ENCODE measurements at regions not wholly inside any gene's neighbourhood (a gene's known extent, or its start where the extent isn't known, plus 50 kb on each side); places are given as distances from the start of the nearest gene placed in this dataset.

DNA sequence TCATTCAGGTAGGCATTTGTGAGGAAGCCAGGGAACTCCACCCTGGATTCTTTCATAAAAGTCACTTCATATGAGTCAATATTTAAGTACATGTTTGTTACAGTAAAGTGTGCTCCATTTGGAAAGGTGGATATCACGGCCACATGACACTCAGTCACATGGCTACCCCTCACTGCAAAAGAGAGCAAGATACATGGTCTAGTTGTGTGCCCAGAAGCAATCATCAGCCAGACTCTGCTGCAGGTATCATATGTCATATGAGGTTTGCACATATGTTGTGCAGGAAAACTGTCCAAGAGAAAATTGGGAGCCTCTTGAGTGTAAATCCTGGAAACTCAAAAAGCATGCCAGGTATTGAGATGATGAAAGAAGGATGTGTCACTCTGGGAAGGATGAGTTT, 55.0 kb upstream of the NMNAT3 start:
- DNase-seq, result no peak

- no peak for DNase-seq
Observed at GRCh38 chr3:139729300-139729699, 51.5 kb upstream of the NMNAT3 start.

GRCh38 chr3:139728414-139728813, 50.6 kb upstream of the NMNAT3 start:
- no peak for DNase-seq
